Activated CD4-positive, alpha-beta T cell treated with anti-CD3 and anti-CD28 coated beads, Interleukin-2, amount 10 ng/mL, durations not matched to agents 24 days and 14 days (primary cell): ENCODE measurements at regions not wholly inside any gene's neighbourhood (a gene's known extent, or its start where the extent isn't known, plus 50 kb on each side); places are given as distances from the start of the nearest gene placed in this dataset.

ENCODE experiments used
- DNase-seq: peaks from one replicate; pipeline ENCODE4 v3.0.0; 2022
- H3K27ac Mint-ChIP-seq: one replicate; pipeline ENCODE4 v1.8.0; 2022; ENCODE audit warnings: mild to moderate bottlenecking, mixed read lengths
- H3K27me3 Mint-ChIP-seq: one replicate; pipeline ENCODE4 v1.8.0; 2022; ENCODE audit warnings: mixed read lengths
- H3K36me3 Mint-ChIP-seq: one replicate; pipeline ENCODE4 v1.8.0; 2022; ENCODE audit warnings: low read depth, mild to moderate bottlenecking, mixed read lengths
- H3K4me1 Mint-ChIP-seq: one replicate; pipeline ENCODE4 v1.8.0; 2021; ENCODE audit warnings: mixed read lengths
- H3K4me3 Mint-ChIP-seq: one replicate; pipeline ENCODE4 v1.8.0; 2022; ENCODE audit warnings: mild to moderate bottlenecking, moderate library complexity, mixed read lengths
- H3K9me3 Mint-ChIP-seq: one replicate; pipeline ENCODE4 v1.8.0; 2021; ENCODE audit warnings: mixed read lengths
- intact Hi-C: fragments of 100-400 bp; cut with micrococcal nuclease; formaldehyde crosslinking; loops from one replicate; pipeline ENCODE4 v1.15.1; 2023

DNA sequence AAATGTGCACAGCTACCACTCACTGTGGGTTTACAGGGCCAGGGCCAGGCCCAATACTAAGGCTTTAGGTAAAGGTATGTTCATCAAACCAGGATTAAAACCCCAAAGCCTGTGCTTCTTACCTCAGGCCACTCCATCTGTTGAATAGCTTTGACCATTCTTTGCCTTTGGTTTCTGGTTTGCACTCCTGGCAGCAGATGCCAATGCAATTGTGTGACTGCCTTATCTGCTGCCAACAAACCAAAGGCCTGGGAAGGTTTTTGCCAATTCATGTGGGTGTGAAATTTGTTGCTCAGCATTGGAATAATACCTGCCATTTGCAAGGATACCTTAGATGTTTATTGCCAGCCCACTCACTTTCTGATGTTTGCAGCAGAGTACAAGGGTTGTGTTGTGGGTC is 221.6 kb downstream of the C12orf75 start:
- DNase-seq, result no peak
- intact Hi-C loops, result no loop called here
- Mint-ChIP-seq H3K36me3 (no peaks in the 10 kb centered on the region), H3K27me3 (no peaks in the 10 kb centered on the region), H3K9me3 (no peaks in the 10 kb centered on the region), H3K4me1 (no peaks in the 10 kb centered on the region), H3K4me3 (no peak overlapping the region), H3K27ac (no peak overlapping the region)

- Mint-ChIP-seq H3K9me3 (no peaks in the 10 kb centered on the region), H3K36me3 (no peaks in the 10 kb centered on the region), H3K4me1 (no peaks in the 10 kb centered on the region), H3K4me3 (no peak overlapping the region), H3K27ac (no peak overlapping the region), H3K27me3 (no peaks in the 10 kb centered on the region)
- intact Hi-C loops, result no loop called here
- no peak for DNase-seq
Measured at GRCh38 chr12:105554223-105554678, 223.8 kb downstream of the C12orf75 start.

DNA sequence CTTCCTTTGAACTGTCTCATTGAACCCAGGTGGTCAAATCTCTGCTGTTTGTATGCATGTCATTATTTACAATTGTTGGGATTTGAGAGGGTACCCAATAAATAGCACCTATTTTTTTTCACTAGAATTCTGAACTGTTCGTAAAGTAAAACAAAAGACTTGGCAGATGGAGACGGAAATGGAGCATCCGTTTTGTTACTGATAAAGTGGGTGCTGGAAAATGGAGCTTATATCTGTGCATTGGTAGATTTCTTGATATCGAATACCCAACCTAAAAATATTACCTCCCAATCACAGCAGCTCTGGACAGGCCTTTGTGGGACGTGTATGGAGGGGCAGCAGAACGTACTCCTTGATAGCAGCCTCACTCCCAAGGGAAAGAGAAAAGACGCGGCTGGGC is 224.4 kb downstream of the C12orf75 start:
- H3K4me1 Mint-ChIP-seq, result no peaks in the 10 kb centered on the region
- no peak overlapping the region for H3K27ac Mint-ChIP-seq
- no peaks in the 10 kb centered on the region for H3K36me3 Mint-ChIP-seq
- no peaks in the 10 kb centered on the region for H3K9me3 Mint-ChIP-seq
- intact Hi-C loops, result no loop called here
- DNase-seq, result no peak
- no peaks in the 10 kb centered on the region for H3K27me3 Mint-ChIP-seq
- no peak overlapping the region for H3K4me3 Mint-ChIP-seq

DNA sequence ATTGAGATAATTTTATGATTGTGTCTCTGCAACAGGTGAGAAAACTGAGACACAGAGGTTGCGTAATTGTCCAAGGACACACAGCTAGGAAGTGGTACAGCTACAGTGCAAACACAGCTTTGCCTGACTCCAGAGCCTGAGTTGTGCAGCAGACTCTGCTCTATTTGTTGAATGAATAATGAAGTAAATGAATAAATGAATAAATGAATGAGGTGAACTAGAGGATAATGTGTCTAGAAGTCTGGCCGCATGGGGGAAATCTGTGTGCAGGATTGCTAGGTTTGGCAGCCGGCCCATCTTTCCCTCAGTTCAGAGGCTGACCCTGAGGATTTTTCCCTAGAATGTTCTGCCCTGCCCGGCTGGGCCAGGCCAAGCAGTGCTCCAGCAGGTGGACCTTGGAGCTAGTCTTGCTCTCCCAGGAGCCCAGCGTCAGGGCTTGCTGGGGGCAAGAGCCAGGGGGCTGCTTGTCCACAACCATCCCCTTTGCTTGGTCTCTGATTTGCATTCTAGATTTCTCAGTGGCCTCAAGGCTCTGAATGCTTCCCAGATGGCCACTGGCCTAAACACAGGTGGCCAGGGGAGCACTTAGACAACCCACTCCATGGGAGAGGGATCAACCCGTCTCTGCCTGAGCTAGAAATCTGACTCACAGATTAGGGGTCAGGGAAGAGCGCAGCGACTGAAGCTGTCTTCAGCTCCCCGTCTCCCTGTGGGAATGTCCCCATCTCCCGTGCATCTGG is 225.2 kb downstream of the C12orf75 start:
- intact Hi-C loops, result no loop called here
- Mint-ChIP-seq H3K27me3 (no peaks in the 10 kb centered on the region), H3K4me3 (no peak overlapping the region)

DNA sequence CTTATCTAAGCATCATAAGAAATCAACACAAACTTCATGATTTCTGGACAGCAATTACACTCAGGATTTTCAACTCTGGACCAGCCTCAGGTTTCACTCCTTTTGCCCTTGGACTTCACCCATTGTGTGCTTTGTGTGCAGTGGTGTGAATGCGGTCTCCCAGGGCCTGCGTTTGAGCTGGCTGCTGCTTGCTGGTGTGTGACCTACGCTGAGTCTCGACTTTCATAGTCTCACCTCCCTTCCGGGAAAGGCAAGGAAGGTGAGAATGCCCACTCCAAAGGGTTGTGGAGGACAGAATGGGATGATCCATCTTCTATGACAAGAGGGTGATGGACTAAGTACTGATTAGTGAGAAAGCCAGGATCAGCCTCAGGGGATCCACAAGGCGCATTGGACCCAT is 228.8 kb downstream of the C12orf75 start:
- DNase-seq, result no peak
- Mint-ChIP-seq H3K9me3 (no peaks in the 10 kb centered on the region), H3K27ac (no peak overlapping the region), H3K4me3 (no peak overlapping the region), H3K36me3 (no peaks in the 10 kb centered on the region), H3K4me1 (no peaks in the 10 kb centered on the region), H3K27me3 (no peaks in the 10 kb centered on the region)
- intact Hi-C loops, result no loop called here

More for the DNA sequence above, 225.2 kb downstream of the C12orf75 start:
- Mint-ChIP-seq H3K27ac (no peak overlapping the region), H3K4me1 (no peaks in the 10 kb centered on the region), H3K36me3 (no peaks in the 10 kb centered on the region), H3K9me3 (no peaks in the 10 kb centered on the region)
- DNase-seq, result no peak

DNA sequence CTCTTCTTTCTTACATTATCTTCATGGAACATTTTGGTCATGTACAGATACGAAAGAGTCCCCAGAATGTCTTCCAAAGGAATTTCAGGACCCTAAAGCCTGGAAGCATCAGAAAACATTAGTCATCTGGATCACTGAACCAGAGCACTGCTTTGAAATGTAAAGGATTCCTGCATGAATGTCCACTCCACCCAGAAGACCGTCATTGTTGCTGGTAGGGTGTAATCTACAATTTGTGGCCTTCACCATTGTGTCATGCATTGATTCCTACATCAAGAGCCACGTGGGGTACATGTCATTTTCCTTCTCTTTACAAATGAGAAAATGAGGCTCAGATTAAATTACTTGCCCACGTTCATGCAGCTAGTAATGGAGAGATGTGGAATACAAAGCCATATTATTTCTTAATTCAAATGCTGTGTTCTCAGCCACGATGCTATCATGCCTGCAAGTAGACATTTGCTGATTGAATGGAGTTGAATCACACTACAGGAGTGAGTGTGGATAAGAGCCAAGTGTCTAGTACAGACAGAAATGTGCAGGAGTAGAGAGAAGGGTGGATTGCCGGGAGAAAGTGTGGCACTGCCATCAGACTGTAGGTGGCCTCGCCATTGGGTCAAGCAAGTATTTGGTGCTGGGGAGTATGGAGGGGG is 231.2 kb downstream of the C12orf75 start:
- H3K27me3 Mint-ChIP-seq, result peaks cover 2% of the 10 kb centered on the region
- intact Hi-C loops, result no loop called here
- no peak for DNase-seq
- H3K27ac Mint-ChIP-seq, result no peak overlapping the region
- H3K4me3 Mint-ChIP-seq, result no peak overlapping the region
- H3K36me3 Mint-ChIP-seq, result no peaks in the 10 kb centered on the region
- H3K9me3 Mint-ChIP-seq, result no peaks in the 10 kb centered on the region
- H3K4me1 Mint-ChIP-seq, result no peaks in the 10 kb centered on the region

DNA sequence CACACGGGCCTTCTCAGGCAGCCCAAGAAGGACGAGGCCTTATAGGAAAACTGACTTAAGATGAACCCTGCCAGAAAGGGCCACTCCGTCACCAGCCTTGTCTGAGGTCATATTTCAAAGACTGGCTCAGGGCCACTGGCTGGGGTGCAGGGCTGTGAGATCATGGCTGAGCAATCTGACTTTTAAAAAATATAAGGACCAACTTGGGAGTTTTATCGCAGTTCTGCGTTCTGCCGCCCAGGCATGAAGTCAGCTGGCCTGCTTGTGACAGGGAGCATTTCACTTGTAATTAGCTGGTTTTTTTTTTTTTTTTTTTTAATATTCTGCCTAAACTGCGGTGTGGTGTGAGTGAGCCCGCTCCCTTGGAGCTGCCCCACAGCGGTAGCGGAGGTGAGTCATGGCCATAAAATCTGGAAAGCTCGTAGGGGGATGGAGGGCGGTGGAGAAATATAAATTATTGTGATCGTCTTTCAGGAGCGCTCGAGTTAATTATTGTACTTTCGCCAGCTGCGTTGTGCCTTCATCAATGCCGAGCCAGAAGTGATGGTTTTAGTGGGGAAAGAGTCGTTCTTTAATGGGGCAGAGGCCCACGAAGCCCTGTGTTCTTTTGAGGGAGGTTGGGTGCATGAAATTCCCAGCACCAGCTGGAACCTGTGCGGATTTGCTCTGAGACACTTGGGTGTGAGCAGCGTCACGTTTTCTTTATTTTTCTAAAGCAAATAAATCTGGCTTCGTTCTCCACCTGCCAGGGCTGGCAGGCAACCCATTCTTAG is 231.9 kb downstream of the C12orf75 start:
- intact Hi-C loops, result no loop called here
- Mint-ChIP-seq H3K36me3 (no peaks in the 10 kb centered on the region), H3K4me3 (no peak overlapping the region), H3K4me1 (no peaks in the 10 kb centered on the region), H3K27ac (no peak overlapping the region), H3K27me3 (peaks cover 2% of the 10 kb centered on the region), H3K9me3 (no peaks in the 10 kb centered on the region)
- DNase-seq, result no peak

GRCh38 chr12:105567061-105567460 is 236.6 kb downstream of the C12orf75 start:
- Mint-ChIP-seq H3K4me1 (no peaks in the 10 kb centered on the region), H3K27me3 (peaks cover 4% of the 10 kb centered on the region), H3K9me3 (no peaks in the 10 kb centered on the region), H3K36me3 (no peaks in the 10 kb centered on the region), H3K4me3 (no peak overlapping the region), H3K27ac (no peak overlapping the region)
- no peak for DNase-seq
- intact Hi-C loops, result no loop called here

DNA sequence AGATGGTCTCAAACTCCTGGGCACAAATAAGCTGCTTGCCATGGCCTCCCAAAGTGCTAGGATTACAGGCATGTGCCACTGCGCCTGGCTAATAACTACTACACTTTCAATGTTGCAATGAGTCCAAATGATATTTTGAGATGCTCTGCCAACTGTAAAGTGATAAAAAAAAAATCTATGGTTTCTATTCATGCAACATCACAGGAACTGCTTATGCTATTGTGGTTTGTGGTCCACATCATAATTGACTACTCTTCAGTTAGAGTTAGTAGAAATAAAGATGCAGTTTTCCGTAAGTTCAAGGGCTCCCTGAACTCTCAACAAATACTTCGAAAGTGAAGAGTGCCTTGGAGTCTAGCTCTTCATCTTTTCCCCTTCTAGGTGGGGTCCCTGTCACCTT is 239.4 kb downstream of the C12orf75 start:
- Mint-ChIP-seq H3K27ac (no peak overlapping the region), H3K4me1 (no peaks in the 10 kb centered on the region), H3K9me3 (no peaks in the 10 kb centered on the region), H3K27me3 (peaks cover 4% of the 10 kb centered on the region), H3K4me3 (no peak overlapping the region), H3K36me3 (no peaks in the 10 kb centered on the region)
- no peak for DNase-seq
- intact Hi-C loops, result no loop called here

GRCh38 chr12:105570944-105571343 is 240.5 kb downstream of the C12orf75 start:
- intact Hi-C loops, result no loop called here
- no peak for DNase-seq
- H3K4me1 Mint-ChIP-seq, result no peaks in the 10 kb centered on the region
- no peaks in the 10 kb centered on the region for H3K36me3 Mint-ChIP-seq
- H3K27me3 Mint-ChIP-seq, result peaks cover 2% of the 10 kb centered on the region
- H3K9me3 Mint-ChIP-seq, result no peaks in the 10 kb centered on the region
- H3K27ac Mint-ChIP-seq, result no peak overlapping the region
- H3K4me3 Mint-ChIP-seq, result no peak overlapping the region

DNA sequence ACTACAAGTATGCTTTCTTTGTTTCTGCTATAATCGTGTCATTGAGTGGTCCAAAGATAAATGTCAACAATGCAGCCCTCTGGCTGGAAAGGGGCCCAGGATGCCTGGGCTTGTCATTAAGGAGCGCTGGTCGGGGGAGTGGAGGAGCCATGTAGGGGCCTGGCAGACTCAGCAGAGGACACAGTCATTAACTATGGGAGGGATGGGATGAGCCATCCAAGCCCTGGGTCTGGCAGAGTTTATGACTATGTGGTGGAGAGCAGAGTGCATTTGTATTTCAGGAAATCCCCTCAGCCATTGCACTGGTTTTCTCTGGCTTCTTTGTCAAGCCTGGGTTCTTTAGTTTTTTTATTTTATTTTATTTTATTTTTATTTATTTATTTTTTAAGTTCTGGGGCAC is 243.1 kb downstream of the C12orf75 start:
- H3K4me3 Mint-ChIP-seq, result no peak overlapping the region
- no peaks in the 10 kb centered on the region for H3K4me1 Mint-ChIP-seq
- peaks cover 2% of the 10 kb centered on the region for H3K27me3 Mint-ChIP-seq
- H3K36me3 Mint-ChIP-seq, result no peaks in the 10 kb centered on the region
- no peaks in the 10 kb centered on the region for H3K9me3 Mint-ChIP-seq
- DNase-seq, result no peak
- intact Hi-C loops, result no loop called here
- no peak overlapping the region for H3K27ac Mint-ChIP-seq

GRCh38 chr12:105574056-105574715 is 243.7 kb downstream of the C12orf75 start:
- DNase-seq, result no peak
- H3K27me3 Mint-ChIP-seq, result peaks cover 2% of the 10 kb centered on the region
- intact Hi-C loops, result no loop called here
- H3K27ac Mint-ChIP-seq, result no peak overlapping the region
- H3K4me1 Mint-ChIP-seq, result no peaks in the 10 kb centered on the region
- H3K9me3 Mint-ChIP-seq, result no peaks in the 10 kb centered on the region
- H3K36me3 Mint-ChIP-seq, result no peaks in the 10 kb centered on the region
- no peak overlapping the region for H3K4me3 Mint-ChIP-seq

DNA sequence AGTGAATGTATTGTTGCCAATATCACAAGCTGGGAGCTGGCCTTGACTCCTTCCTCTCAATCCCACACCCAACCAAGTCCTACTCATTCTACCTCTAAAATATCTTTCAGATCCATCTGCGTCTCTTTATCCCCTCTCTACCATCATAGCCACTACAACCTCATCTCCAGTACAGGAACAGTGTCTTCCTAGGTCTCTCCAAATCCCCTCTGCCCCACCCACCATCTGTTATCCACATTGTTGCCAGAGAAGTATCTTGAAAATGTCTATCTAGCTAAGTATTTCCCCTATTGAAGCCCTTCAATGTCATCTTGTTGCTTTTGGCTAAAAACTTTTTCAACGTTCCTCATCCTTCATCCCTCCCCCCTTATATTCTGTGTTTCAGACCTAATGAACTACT is 244.7 kb downstream of the C12orf75 start:
- no peak overlapping the region for H3K27ac Mint-ChIP-seq
- H3K4me3 Mint-ChIP-seq, result no peak overlapping the region
- no peaks in the 10 kb centered on the region for H3K4me1 Mint-ChIP-seq
- no peaks in the 10 kb centered on the region for H3K9me3 Mint-ChIP-seq
- no peaks in the 10 kb centered on the region for H3K36me3 Mint-ChIP-seq
- no peak for DNase-seq
- peaks cover 2% of the 10 kb centered on the region for H3K27me3 Mint-ChIP-seq
- intact Hi-C loops, result no loop called here

GRCh38 chr12:105576261-105576660 is 245.8 kb downstream of the C12orf75 start:
- no peak for DNase-seq
- Mint-ChIP-seq H3K27ac (no peak overlapping the region), H3K4me3 (no peak overlapping the region), H3K4me1 (no peaks in the 10 kb centered on the region), H3K36me3 (no peaks in the 10 kb centered on the region), H3K9me3 (no peaks in the 10 kb centered on the region), H3K27me3 (peaks cover 2% of the 10 kb centered on the region)
- intact Hi-C loops, result no loop called here
